CD4-positive, alpha-beta T cell treated with Interleukin-1 beta for 1 hour (primary cell): ENCODE measurements at regions not wholly inside any gene's neighbourhood (a gene's known extent, or its start where the extent isn't known, plus 50 kb on each side); places are given as distances from the start of the nearest gene placed in this dataset.
A peak's percentile ranks its signal among the peaks of the same experiment; 100 is the strongest.

Experiments
- DNase-seq, 2 donors: peaks; one replicate each; pipeline ENCODE4 v3.0.0-alpha.2; 2020 to 2022

DNA sequence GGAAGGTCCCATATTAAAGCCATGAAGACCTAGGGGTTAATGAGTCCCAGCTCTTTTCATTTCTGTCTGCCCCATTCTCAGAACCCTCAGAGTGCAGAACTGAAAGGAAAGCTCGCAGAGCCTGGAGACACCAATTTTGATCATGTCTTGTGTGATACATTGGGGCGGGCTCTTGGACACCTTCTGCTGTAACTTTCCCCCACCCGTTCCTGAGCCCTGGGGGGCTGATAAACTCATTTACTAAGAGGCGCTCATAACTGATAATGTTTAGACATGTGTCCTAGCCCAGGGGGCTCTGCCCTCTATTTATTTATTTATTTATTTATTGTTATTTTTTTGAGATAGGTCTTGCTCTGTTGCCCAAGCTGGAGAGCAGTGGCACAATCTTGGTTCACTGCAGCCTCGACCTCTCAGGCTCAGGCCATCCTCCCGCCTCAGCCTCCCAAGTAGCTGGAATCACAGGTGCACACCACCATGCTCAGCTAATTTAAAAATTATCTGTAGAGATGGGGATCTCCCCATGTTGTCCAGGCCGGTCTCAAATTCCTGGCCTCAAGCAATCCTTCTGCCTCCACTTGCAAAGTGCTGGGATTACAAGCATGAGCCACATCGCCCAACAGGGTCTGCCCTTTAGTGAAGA lies 72.4 kb upstream of the HAAO start:
- DNase-seq, result no peak

DNA sequence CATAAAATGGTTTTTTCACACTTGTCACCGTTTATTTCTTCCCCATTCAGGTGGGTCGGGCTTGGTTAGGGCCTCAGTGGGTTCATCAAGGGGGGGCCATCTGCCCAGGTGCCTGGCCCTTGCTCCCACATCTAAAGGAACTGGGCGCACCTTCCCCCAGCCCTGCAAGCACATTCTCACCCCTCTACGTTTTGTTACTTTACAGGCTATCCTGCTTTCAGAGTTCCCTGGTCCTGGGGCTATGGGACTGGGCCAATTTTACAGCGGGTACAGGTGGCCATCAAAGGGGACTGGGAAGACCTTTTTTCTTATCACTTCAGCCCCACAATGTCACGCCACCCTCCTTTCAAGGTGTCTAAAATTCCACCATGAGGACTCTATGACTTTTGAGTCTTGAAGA lies 71.8 kb upstream of the HAAO start:
- DNase-seq, result no peak

DNA sequence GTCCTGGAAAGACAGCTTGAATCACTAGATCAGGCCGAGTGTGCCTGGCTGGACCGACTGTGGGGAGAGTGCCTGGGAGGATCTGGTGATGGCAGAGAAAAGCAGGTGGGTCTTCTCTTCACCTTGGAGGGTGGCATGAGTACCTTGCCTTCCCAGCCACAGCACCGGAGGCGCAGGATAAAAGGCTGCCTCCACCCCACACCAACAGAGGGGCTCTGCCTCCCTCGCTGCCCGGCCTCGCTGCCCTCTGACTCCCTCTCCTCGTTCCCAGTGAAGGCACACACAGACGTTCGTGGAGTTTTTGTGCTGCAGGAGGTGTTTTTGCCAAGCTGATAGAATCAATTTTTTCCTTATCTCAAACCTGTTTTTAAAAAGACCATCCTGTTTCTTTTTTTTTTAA lies 71.4 kb upstream of the HAAO start:
- no peak for DNase-seq

DNA sequence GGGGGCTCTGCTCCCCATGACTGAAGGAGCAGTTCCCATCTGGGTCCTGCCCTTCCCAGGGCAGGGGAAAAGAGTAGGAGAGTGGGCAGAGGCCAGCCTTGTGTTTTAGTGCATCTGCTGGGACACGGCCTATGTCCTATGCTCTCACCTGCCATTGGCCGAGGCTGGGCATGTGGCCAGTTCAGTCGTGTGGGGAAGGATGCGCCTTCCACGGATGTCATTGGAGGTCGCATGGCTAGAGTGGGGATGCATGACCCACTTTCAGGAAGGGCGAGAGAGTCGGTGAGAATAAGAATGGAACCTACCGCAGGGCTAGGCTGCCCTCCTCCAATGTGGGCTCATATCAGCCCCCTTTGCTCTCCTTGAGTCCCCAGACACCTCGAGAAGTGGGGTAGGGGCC lies 70.9 kb upstream of the HAAO start:
- DNase-seq, result no peak

DNA sequence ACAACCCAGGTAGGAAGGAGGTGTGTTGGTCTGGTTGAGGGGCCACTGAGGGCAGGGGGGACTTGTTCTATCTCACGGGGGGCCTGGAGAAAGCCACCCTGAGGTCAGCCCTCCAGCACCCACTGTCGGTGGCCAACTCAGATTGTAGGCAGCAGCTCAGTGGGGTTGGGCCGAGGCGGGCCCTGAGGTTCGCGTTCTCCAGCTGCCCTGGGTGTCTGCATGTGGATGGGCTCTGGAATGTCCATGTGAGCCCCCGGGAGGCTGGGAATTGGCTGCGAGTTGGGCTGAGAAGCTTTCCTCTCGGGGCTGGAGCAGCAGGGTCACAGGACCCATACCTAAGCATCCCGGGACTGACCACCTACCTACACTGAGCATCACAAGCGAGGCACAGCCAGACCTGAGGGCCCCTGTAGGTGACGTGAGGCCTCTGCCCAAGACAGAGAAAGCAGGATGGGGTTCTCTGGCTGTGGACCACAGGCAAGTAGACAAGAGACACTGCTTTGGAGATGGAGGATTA lies 70.3 kb upstream of the HAAO start:
- DNase-seq, result no peak

DNA sequence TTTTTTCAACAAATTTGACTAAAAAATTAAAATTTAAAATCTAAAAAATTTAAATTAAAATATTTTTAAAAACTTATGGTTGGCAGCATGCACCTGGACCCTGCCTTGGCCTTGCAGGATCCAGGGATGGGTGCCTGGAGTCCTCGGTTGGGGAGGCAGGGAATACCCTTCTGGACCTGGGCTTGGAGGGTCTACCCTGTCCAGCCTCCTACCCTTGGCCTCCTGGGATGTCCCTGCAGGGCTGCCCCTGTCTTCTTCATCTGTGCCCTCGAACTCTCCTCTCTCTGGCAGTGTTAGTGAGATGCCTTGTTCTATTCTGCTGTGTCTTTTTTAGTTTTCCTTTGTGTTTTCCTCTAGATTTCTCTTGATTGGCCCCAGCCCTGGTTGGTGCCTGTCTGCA lies 68.9 kb upstream of the HAAO start:
- no peak for DNase-seq

DNA sequence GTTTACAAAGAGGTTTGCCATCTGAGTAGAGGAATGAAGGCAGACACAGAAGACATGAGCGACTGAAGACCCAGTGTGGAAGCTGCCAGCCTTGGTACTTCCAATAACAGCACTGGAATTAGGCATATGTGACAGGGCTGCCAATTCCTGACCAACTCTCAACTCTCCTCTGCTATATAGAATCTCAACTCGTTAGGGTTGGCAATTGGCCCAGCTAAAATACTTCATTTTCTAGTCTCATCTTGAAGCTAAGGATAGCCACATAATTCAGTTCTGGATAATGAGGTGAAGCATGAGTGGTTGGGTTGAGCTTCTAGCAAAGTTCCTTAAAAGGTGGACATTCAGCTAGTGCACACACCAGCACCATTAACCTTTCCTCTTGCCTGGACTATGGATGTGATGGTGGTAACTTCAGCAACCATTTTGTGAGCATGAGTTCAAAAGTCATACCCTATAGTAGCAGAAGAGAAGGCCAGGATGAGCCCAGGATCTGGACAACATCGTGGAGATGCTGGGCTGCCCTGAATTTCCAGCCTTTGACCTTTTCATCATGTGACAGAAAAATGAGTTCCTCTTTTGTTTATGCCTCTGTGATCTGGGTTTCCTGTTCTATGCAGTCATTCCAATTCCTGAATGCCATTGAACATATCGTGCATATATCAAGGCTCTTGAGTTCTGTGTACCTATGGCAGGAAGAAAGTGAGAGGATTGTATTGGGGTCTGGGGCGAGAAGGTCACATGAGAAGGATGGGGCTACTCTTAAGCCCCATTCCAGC lies 68.1 kb upstream of the HAAO start:
- no peak for DNase-seq

DNA sequence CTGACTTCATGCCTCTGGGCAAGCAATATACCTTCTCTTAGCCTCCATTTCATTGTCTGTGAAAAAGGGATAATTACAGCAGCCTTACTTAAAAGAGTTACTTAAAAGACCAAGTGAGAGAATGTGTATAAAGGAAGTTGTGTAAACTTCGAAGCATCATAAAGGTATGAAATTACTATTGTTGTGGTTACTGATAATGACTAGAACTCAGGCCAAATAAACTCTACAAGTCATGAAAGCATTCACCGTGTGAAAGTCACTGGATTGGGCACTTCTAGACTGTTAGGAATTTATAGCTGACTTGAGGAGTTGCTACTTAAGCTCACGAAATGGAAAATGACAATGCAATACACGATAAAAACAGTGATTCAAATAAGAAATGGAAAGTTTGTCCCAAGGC lies 67.4 kb upstream of the HAAO start:
- DNase-seq, result no peak

DNA sequence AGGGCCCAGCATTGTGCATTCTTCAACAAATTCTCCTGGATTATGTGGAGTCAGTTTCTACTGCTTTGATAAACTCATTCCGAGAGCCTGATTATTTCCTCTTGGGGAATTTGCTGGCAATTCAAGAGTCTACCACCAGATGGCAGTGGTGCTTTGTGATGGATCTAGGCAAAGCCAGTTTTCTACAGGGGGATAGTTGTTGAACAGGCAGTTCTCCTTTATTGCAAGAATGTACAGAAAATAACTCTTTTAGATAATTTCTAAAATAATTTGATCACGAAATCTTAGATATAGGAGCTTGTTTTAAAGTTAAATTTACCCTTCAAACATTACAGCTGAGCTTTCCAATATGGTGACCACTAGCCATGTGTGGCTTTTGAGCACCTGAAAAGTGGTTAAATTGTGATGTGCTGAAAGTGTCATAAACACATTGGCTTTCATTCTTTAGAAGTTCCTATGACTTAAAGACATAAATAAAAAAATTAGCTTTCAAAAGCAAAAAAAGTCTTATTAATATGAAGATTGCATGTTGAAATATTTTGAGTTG lies 66.7 kb upstream of the HAAO start:
- DNase-seq, result peak; percentile 58 to 63

DNA sequence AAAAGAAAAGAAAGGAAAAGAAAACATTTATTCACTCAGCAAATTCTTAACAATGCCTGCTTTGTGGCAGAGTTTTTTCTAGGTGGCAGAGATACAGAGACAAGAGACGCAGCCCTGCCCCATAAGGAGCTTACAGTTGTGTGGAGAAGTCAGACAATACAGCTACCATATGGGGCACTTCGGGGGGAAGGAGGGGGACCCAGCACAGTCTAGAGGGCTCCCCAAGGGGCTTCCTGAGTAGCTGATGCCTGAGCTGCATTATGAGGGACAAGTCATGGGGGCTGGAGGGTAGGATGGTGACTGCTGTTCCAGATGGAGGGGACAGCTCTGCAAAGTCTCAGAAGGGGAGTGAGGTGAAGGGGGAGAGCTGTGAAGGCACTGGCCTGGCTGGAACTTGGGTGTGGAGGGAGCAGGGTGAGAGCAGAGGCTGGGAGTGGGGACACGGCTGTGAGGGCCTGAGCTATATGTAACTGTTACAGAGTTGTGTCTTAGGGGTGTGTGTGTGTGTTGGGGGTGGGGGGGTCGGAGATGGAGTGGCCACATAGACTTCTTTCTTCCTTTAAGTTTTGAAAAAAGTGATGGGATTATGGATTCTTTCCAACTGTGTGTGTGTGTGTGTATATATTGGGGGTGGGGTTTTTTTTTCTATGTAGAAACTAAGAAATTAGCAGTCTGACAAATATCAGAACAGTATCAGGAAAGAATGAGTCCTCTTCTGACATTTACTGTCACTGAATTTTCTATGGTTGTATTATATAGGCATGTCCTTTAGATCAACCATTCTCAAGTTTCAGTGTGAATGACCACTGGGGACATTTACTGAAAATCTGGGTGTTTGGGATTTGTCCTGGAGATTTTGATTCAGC lies 66.0 kb upstream of the HAAO start:
- DNase-seq, result no peak

DNA sequence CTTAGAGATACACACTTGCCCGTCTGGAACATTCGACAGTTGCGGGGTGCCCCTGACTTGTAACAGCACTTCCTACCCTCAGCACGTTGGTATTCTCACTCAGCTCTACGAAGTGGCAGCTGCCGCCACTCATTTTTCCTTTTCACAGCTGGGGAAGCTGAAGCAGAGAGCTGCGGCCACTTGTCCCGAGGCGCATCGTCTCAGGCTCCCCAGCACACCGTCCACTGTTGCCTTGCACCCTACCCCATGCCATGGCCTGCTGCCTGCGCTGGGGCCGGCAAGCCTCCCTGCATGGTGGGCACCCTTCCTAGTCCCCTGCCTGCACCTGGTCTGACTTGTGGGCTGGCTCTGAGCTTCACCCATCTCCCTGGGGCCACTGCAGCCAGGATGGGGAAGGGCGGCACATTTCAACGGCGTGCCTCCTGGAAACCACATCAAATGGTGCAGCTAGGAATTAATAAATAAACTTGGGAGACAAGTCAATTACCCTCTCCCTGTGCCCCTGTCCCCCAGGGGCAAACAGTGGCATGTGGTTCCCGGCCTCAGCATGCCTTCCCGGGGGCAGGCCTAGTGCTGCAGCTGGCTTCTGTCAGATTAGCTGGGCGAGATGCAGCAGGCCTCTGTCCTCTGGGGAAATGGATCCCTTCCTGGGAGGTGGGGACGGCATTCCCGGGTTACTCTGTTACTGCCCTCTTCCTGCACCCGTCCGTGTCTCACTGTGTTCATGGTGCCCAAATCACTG lies 64.7 kb upstream of the HAAO start:
- no peak for DNase-seq

DNA sequence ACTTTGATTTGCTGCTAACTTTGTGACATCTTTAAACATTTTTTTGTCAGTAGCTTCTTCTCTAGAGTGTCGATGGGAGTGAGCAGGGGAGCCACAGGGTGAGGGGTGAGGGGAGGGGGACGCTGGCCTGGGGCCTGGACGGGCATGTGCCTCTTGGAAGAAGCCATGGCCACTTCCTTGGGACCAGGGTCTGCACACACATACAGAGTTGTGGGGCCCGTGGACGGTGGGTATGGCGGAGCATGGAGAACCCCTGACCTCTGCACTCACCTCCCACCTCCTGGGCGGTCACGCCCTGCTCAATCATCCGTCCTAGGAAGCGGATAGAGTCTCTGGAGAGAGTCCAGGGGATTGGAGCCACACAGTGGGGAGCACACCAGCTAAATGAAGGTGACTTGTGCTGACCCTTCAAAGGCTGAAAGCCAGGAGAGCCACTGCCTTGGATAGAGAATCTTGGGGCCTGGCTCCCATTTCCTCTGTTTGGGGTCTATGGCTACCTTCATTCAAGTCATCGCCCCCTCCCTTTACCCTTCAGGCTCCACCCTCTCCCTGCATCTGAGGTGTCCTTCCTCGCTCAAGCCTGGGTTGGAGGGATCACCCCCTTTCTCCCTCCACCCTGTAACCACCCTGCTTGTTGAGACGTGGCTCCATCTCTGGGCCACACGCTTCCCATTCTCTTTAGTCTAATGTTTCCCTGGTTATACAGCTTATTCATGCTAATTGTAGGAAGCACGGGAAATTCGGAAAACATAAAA lies 63.9 kb upstream of the HAAO start:
- DNase-seq, result no peak

DNA sequence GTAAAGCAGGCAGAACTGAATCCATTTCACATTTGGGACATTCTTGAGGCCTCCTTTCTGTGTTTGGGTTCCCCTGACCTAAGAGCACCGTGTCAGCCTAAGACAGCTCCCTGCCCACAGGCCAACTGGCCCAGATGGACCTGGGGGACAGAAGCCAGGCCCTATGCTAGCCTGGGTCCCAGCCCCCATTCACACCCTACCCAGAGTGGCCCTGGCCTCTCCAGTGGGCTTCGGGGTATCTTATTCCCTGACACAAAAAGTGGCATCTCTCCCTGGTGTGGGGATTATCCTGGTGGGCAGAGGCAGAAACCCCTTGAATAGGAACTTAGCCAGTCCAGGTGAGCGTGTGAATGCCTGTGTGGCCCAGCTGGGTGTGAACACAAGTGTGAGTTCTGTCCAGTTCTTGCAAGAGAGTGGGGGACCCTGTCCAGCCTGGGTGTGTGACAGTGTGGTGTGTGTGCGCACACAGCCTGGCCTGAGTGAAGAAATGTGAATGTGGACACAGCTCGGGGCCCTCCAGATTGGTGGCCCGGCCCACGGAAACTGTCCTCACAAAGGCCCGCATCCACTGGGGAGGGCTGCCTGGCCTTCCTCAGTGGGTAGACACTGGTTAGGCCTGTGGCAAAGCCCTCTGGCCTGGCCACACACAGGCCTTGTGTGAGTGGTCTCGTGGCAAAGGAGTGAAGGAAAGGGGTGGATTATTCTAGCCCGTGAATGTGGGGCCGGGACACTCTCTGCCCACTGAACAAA lies 63.0 kb upstream of the HAAO start:
- DNase-seq, result no peak

DNA sequence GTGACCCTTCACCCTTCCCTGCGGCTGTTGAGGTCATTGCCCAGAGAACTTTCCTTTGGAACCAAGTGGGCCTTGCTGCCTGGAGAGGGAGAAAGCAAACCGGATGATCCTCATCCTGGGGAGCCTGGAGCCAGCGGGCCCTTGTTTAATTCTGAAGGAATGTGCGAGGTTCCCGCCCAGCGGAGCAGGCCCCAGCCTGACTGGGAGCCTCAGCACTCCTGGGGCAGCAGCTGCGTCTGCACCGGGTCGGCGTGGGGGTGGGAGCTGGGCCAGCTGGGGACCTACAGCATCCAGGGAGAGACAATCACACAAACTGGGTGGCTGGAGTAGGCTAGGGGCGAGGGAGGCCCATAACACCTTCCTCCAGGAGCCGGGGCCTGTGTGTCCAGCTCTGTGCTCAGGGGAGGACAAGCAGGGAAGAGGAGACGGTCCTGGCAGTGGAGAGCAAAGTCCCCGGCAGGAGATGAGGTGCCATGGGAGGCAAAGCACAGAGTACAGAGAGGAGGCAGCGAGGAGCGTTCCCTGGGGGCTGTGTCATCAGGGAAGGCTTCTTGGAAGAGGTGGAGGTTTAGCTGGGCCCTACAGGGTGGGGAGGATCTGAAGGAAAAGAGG lies 61.9 kb upstream of the HAAO start:
- DNase-seq, result no peak

DNA sequence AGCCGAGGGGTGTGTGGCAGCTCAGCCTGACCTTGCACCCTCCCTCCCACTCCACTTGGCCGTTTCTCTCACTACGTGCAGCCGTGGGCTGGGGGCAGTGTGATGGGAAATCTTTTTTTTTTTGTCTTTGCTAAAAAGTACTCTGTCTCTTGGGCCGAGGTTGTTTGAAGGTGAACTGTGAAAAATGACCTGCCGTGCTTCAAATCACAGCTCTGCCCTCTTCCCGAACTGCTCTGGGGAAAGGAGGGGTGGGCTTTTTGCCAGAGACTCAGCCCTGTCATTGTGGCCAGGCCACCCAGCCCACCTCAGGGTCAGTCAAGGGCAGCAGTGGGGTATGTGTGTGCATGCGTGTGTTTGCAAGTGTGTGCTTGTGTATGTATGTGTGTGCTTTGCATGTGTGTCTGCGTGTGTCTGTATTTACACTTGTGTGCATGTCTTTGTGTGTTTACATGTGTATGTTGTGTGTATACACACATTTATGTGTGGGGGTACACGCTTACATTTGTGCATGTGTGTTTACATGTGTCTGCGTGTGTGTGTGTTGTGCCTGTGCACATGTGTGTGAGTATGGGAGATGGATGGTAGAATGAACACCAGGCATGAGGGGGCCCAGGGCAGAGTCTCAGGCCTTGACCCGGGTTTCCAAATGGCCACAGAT lies 61.3 kb upstream of the HAAO start:
- DNase-seq, result no peak

DNA sequence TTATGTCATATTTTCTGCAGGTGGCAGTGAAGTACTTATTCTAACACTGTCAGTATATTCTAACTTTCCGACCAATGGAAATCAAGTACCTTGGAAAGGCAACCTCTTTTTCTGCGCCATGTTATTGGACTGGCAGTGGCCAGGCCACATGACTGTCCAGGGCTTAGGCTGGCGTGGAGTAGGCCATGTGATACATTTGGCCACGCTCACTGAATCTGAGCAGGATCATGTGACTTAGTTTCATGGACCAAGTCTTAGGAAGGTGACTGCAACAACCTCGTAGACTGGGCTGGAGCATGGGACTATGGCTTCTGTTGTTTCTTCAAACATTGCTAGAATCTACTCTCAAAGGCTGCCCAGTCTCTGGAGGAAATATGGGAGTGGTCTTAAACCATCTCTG lies 60.4 kb upstream of the HAAO start:
- DNase-seq, result no peak

DNA sequence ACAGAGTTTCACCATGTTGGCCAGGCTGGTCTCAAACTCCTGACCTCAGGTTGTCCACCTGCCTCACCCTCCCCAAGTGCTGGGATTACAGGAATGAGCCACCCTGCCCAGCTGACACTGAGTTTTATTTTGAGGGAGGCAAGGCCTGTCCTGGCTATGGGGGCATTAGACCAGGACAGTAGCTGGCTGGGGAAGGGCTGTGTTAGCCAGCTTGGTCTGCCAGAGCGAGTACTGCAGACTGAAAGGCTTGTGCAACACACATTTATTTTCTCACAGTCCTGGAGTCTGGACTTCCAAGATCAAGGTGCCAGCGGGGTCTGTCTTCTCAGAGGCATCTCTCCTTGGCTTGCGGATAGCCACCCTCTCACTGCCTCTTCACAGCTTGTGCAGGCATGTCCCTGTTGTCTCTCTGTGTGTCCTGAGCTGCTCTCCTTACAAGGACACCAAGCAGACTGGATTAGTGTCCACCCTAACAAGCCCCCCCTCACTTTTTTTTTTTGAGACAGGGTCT lies 59.4 kb upstream of the HAAO start:
- DNase-seq, result no peak

DNA sequence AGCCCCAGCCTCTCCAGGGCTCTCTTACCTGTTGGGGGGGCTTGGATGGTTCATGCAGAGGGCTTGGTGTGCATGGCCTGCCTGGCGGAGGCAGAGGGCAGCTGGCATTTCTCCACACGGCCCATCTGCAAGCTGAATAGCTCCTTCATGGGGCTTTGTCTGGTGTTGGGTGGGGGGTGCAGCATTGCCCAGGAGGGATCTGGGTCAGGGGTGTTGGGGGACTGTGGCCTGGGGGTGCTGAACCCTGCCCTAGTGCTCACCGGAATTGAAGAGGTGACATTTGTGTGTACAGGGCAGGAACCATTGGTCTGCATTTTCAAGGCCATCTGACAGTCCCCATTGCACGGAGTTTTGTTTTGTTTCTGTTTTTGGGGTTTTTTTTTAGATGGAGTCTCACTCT lies 58.8 kb upstream of the HAAO start:
- DNase-seq, result no peak

DNA sequence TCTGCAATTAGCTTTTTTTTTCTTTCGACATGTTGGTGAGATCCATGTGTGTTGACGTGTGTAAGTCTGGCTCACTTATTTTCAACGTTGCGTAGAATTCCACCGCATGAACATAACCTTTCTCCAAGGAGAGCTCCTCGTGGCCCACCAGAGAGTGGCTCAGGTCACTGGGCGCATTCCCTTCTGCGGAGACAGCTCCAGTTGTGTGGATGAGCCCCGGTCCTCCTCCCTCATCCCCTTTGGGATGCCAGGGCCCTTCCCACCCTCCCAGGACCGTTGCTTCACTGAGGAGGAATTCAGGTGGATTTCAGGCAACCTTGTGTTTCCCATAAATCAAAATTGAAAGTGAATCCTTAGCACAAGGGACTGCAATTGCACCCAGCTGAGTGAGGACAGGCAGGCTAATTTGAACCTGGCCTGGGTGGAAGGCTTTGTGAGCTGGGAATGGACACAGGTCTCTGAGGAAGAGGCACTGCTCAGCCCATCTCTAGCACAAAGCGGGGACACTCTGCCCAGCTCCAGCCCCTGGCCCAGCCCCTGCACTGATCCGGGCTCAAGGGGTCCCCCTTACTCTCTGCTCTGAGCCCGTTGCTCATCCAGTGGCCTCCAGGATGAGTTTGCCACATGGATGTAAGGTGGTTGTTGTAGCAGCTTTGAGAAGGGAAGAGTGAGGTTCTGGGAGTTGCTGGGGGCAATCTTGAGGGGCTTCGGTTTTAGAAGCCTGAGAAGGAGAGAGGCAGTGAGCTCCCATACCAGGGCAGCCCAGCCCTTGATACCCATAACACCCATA lies 57.8 kb upstream of the HAAO start:
- DNase-seq, result no peak
